HG03469 (cell line): ENCODE measurements at regions not wholly inside any gene's neighbourhood (a gene's known extent, or its start where the extent isn't known, plus 50 kb on each side); places are given as distances from the start of the nearest gene placed in this dataset.

ENCODE experiments used
- ATAC-seq: cut with Tn5 transposase; IDR thresholded peaks from one replicate; pipeline ENCODE4 v1.9.1; 2021; ENCODE audit warnings: mild to moderate bottlenecking, moderate library complexity, moderate number of reproducible peaks; ENCODE audit not compliant: unreplicated experiment

GRCh38 chr5:82855893-82856550 lies 221.2 kb downstream of the TMEM167A start:
- ATAC-seq: no peak

- no peak for ATAC-seq
Measured at GRCh38 chr5:82854956-82855355, 222.2 kb downstream of the TMEM167A start.

GRCh38 chr5:82851471-82851870 lies 225.7 kb downstream of the TMEM167A start:
- no peak for ATAC-seq

GRCh38 chr5:82850393-82850792 lies 226.8 kb downstream of the TMEM167A start:
- ATAC-seq: no peak

GRCh38 chr5:82849885-82850284 lies 227.3 kb downstream of the TMEM167A start:
- no peak for ATAC-seq

- no peak for ATAC-seq
Measured at GRCh38 chr5:82847562-82847961, 229.6 kb downstream of the TMEM167A start.

- ATAC-seq: no peak
Measured at GRCh38 chr5:82839881-82840280, 237.3 kb downstream of the TMEM167A start.

GRCh38 chr5:82835488-82835887 lies 241.7 kb downstream of the TMEM167A start:
- ATAC-seq: no peak

GRCh38 chr5:82834151-82834550 lies 243.0 kb downstream of the TMEM167A start:
- ATAC-seq: no peak

- ATAC-seq: no peak
Measured at GRCh38 chr5:82833277-82833676, 243.9 kb downstream of the TMEM167A start.

GRCh38 chr5:82832445-82832844 lies 244.7 kb downstream of the TMEM167A start:
- no peak for ATAC-seq

- no peak for ATAC-seq
Measured at GRCh38 chr5:82828211-82828610, 249.0 kb downstream of the TMEM167A start.

- ATAC-seq: no peak
Measured at GRCh38 chr5:82827651-82828050, 249.5 kb downstream of the TMEM167A start.

GRCh38 chr5:82822634-82822927 lies 254.6 kb downstream of the TMEM167A start:
- no peak for ATAC-seq

GRCh38 chr5:82821846-82822633 lies 255.2 kb downstream of the TMEM167A start:
- ATAC-seq: no peak

GRCh38 chr5:82820961-82821845 lies 256.0 kb downstream of the TMEM167A start:
- peak; percentile 84 for ATAC-seq

- ATAC-seq: no peak
Measured at GRCh38 chr5:82820188-82820587, 257.0 kb downstream of the TMEM167A start.

- ATAC-seq: no peak
Measured at GRCh38 chr5:82817897-82818676, 259.1 kb downstream of the TMEM167A start.

GRCh38 chr5:82816926-82817325 lies 260.3 kb downstream of the TMEM167A start:
- no peak for ATAC-seq

- no peak for ATAC-seq
Measured at GRCh38 chr5:82815871-82816270, 261.3 kb downstream of the TMEM167A start.

- ATAC-seq: no peak
Measured at GRCh38 chr5:82813861-82814260, 263.3 kb downstream of the TMEM167A start.
